ENCODE measurements at regions not wholly inside any gene's neighbourhood (a gene's known extent, or its start where the extent isn't known, plus 50 kb on each side); places are given as distances from the start of the nearest gene placed in this dataset.

DNA sequence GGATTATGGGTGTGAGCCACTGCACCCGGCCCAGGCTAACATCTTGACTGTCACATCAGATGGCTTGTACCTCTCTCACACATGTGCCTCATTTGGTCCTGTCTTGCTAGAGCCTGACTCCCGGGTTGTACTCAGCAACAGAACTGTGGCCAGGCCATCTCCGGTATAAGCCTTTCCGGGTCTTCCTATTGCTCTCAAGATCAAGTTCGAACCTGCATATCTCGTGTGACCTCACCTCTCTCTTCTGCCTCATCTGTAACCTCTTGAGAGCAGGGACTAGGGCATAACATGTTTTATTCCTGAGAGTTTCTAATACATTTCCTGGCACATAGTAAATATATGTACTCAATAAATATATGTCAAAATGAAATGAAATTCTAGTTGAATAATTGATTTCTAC is 114.0 kb downstream of the ACAA2 start:
- TF ChIP-seq, protein P1, sequence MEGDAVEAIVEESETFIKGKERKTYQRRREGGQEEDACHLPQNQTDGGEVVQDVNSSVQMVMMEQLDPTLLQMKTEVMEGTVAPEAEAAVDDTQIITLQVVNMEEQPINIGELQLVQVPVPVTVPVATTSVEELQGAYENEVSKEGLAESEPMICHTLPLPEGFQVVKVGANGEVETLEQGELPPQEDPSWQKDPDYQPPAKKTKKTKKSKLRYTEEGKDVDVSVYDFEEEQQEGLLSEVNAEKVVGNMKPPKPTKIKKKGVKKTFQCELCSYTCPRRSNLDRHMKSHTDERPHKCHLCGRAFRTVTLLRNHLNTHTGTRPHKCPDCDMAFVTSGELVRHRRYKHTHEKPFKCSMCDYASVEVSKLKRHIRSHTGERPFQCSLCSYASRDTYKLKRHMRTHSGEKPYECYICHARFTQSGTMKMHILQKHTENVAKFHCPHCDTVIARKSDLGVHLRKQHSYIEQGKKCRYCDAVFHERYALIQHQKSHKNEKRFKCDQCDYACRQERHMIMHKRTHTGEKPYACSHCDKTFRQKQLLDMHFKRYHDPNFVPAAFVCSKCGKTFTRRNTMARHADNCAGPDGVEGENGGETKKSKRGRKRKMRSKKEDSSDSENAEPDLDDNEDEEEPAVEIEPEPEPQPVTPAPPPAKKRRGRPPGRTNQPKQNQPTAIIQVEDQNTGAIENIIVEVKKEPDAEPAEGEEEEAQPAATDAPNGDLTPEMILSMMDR (IDR thresholded peaks at IDR 0.05; ENCODE audit: borderline replicate concordance, extremely low read depth, low read length, poor library complexity, severe bottlenecking): no peak
- TF ChIP-seq EZH2 (IDR thresholded peaks at IDR 0.05; ENCODE audit: borderline replicate concordance, low read depth, low read length, severe bottlenecking): no peak
